IPS-20b (cell line): ENCODE measurements at regions not wholly inside any gene's neighbourhood (a gene's known extent, or its start where the extent isn't known, plus 50 kb on each side); places are given as distances from the start of the nearest gene placed in this dataset.

ENCODE experiments used
- H3K27ac ChIP-seq: one replicate; pipeline ENCODE4 v1.5.1; 2013; ENCODE audit warnings: low read length
- H3K27me3 ChIP-seq: 2 replicates; pipeline ENCODE4 v1.6.1; 2013; ENCODE audit warnings: mild to moderate bottlenecking, low read length, inconsistent platforms; ENCODE audit not compliant: insufficient read depth
- H3K36me3 ChIP-seq: 2 replicates; pipeline ENCODE4 v1.6.1; 2013; ENCODE audit warnings: low read depth, mild to moderate bottlenecking, inconsistent platforms, low read length, moderate library complexity; ENCODE audit not compliant: insufficient read depth
- H3K4me1 ChIP-seq: 2 replicates; pipeline ENCODE4 v1.6.1; 2013; ENCODE audit warnings: mild to moderate bottlenecking, control low read depth, inconsistent platforms, low read length, moderate library complexity; ENCODE audit not compliant: insufficient read depth
- H3K4me3 ChIP-seq: 2 replicates; pipeline ENCODE4 v1.5.1; 2013; ENCODE audit warnings: mild to moderate bottlenecking, low read length, inconsistent platforms
- H3K9ac ChIP-seq: 2 replicates; pipeline ENCODE4 v1.6.1; 2013; ENCODE audit warnings: low read depth, mild to moderate bottlenecking, inconsistent platforms, low read length, moderate library complexity
- H3K9me3 ChIP-seq: 2 replicates; pipeline ENCODE4 v1.6.1; 2013; ENCODE audit warnings: mild to moderate bottlenecking, low read depth, low read length, inconsistent platforms; ENCODE audit not compliant: insufficient read depth

DNA sequence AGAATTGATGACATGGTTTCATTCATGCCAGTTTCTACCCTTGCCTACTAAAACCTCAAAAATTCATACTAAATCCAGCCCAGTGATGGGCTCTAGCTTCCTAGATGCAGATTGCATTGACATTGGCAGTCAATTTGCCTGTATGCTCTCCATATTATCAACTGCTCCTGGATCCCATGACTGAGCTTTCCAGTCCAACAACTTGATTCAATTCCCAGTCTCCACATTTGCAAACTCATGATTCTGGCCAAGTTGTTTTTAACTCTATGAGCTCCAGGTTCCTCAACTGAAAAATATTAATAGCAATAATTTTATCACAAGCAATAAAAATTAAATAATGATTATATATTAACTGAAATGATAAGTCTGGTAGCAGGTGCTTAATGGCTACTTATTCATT lies 51.0 kb upstream of the DSC1 start:
- H3K4me3 ChIP-seq, result no peak overlapping the region
- no peaks in the 10 kb centered on the region for H3K27me3 ChIP-seq
- no peak overlapping the region for H3K9ac ChIP-seq
- H3K4me1 ChIP-seq, result peaks cover 7% of the 10 kb centered on the region; the same call in 1 of the 2 replicates
- H3K36me3 ChIP-seq, result no peaks in the 10 kb centered on the region
- no peaks in the 10 kb centered on the region for H3K9me3 ChIP-seq
- no peak overlapping the region for H3K27ac ChIP-seq

DNA sequence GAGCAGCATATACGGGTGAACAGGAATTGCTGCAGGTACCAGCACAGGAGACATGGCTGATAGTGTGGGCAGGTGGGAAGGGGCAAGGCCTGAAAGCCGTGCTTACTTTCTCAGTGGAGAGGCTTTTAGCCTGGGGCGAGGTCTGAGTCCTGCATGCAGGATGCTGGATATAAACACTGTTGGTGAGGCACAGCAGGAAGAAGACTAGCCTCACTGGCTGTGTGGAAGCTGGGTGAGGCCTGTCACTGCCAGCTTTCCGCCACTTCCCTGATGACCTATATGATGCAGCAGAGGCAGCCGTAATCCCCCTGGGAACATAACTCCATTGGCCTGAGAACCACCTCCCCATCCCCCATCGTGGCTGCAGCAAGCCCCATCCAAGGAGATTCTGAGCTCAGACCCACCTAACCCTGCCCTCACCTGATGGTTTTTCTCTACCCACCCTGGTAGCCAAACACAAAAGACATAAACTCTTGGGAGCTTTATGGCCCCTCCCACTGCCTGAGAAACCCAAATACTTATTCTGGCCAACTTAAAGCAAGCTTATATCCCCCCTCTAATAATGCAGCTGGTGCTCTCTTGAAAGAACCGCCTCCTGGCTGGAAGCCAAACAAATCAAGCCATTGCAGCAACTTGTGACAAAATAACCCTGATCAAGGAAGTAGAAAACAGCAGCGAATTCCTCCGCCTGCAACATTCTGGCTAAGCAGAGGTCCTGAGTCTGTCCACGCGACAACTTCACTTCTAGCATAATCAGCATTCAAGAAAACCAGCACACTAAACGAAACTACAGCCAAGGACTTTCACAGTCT lies 54.6 kb upstream of the DSC1 start:
- Histone ChIP-seq H3K4me1 (no peaks in the 10 kb centered on the region), H3K9me3 (peaks cover 2% of the 10 kb centered on the region; the same call in 1 of the 2 replicates), H3K9ac (no peak overlapping the region), H3K36me3 (no peaks in the 10 kb centered on the region), H3K27me3 (no peaks in the 10 kb centered on the region), H3K4me3 (no peak overlapping the region; the same call in 1 of the 2 replicates), H3K27ac (no peak overlapping the region)

DNA sequence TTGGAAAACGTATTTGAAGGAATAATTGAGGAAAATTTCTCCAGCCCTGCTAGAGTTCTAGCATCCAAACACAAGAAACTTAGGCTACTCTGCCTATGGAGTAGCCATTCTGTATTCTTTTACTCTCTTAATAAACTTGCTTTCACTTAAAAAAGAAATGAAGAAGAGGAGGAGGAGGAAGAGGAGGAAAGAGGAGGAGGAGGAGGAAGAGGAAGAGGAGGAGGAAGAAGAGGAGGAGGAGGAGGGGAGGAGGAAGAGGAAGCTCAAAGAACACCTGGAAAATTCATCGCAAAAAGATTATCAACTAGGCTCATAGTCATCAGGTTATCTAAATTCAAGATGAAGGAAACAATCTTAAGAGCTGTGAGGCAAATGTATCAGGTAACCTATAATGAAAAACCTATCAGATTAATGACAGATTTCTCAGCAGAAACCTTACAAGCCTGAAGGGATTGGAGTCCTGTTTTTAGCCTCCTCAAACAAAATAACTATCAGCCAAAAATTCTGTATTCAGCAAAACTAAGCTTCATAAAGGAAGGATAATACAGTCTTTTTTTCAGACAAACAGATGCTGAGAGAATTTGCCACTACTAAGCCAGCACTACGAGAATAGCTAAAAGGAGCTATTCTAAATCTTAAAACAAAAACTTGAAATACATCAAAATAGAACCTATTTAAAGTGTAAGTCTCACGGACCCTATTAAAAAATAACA lies 56.2 kb upstream of the DSC1 start:
- Histone ChIP-seq H3K27me3 (no peaks in the 10 kb centered on the region), H3K27ac (no peak overlapping the region), H3K36me3 (no peaks in the 10 kb centered on the region), H3K4me1 (no peaks in the 10 kb centered on the region), H3K9me3 (peaks cover 5% of the 10 kb centered on the region; the same call in 1 of the 2 replicates), H3K4me3 (no peak overlapping the region), H3K9ac (no peak overlapping the region)

DNA sequence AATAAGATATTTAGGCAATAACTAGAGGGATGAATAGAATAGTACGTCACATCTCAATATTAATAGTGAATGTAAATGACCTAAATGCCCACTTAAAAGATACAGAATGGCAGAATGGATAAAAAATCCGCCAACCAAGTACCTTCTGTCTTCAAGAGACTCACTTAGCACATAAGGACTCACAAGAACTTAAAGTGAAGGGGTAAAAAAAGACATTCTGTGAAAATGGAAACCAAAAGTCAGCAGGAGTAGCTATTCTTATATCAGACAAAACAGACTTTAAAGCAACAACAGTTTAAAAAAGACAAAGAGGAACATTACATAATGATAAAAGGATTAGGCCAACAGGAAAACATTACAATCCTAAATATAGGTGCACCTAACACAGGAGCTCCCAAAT lies 56.7 kb upstream of the DSC1 start:
- Histone ChIP-seq H3K4me1 (no peaks in the 10 kb centered on the region), H3K9ac (no peak overlapping the region), H3K9me3 (peaks cover 5% of the 10 kb centered on the region; the same call in 1 of the 2 replicates), H3K27me3 (no peaks in the 10 kb centered on the region), H3K4me3 (no peak overlapping the region), H3K36me3 (no peaks in the 10 kb centered on the region), H3K27ac (no peak overlapping the region)

DNA sequence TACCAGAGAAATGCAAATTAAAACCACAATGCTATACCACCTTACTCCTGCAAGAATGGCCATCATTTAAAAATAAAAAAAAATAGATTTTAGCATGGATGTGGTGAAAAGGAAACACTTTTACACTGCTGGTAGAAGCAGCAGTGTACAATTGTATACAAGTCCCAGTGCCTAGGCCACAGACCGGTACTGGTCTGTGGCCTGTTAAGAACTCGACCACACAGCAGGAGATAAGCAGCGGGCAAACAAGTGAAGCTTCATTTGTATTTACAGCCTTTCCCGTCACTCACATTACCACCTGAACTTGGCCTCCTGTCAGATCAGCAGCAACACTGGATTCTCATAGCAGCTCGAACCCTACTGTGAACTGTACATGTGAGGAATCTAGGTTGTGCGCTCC lies 60.7 kb upstream of the DSC1 start:
- Histone ChIP-seq H3K4me3 (no peak overlapping the region), H3K27me3 (no peaks in the 10 kb centered on the region), H3K9ac (no peak overlapping the region), H3K36me3 (no peaks in the 10 kb centered on the region), H3K4me1 (peaks cover 13% of the 10 kb centered on the region; the same call in 1 of the 2 replicates), H3K9me3 (peaks cover 5% of the 10 kb centered on the region; the same call in 1 of the 2 replicates), H3K27ac (no peak overlapping the region)

DNA sequence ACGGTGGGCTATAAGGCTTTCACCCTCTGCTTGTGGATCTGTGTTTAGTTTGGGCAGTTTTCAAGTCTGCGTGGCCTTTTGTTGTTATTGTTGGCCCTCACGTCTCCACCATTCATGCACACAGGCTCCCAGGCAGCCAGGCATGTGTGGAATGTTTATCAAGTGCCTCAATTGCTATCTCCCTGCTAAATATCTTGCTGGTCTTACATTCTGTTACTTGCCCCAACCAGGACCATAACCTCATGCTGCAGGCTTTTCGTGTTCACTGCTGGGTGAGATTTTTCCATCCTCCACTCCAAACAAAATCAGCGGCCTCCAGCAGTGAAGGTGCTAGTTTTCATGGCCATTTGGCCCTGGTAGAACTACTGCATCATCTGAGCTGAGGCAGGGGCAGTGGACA lies 63.0 kb upstream of the DSC1 start:
- peaks cover 5% of the 10 kb centered on the region; the same call in 1 of the 2 replicates for H3K9me3 ChIP-seq
- H3K27me3 ChIP-seq, result no peaks in the 10 kb centered on the region
- H3K4me3 ChIP-seq, result peak overlapping the region; percentile 9; the same call in 1 of the 2 replicates
- peaks cover 13% of the 10 kb centered on the region; the same call in 1 of the 2 replicates for H3K4me1 ChIP-seq
- peak overlapping the region; percentile 19 for H3K27ac ChIP-seq
- H3K9ac ChIP-seq, result peak overlapping the region; percentile 51
- H3K36me3 ChIP-seq, result no peaks in the 10 kb centered on the region

DNA sequence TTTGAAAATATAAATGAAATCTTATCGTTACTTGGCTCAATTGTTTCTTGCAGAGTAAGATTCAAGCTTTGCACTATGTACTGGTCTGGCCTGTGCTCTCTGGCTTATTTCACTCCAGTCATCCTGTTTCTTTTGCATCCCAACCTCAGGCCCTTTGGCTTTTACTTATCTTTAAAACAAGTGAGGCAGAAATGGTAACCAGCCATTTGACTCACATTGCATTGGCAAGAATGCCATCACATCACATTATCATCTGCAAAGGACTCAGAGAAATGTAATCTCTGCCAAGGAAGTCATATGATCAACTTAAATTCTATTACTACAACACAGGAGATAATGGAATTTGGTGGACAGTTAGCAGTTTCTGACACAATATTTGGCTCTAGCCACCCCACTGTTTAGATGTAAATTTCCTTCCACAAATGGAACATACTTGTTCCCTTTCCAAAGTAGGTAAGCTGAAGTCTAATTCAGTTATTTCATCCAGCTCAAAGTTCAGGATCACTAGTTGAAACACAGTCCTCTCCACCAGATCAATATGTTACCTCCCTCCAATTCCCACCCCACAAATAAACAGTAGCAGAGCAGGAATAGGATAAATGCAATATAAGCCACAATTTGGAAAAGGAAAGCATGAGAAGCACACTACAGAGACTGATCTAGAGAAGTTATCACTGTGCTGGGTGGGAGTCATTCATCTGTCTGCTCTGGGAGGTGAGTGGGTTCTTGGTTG lies 65.0 kb upstream of the DSC1 start:
- no peak overlapping the region for H3K27ac ChIP-seq
- no peaks in the 10 kb centered on the region for H3K9me3 ChIP-seq
- H3K36me3 ChIP-seq, result no peaks in the 10 kb centered on the region
- no peak overlapping the region for H3K9ac ChIP-seq
- no peak overlapping the region for H3K4me3 ChIP-seq
- no peaks in the 10 kb centered on the region for H3K27me3 ChIP-seq
- H3K4me1 ChIP-seq, result peaks cover 13% of the 10 kb centered on the region; the same call in 1 of the 2 replicates

DNA sequence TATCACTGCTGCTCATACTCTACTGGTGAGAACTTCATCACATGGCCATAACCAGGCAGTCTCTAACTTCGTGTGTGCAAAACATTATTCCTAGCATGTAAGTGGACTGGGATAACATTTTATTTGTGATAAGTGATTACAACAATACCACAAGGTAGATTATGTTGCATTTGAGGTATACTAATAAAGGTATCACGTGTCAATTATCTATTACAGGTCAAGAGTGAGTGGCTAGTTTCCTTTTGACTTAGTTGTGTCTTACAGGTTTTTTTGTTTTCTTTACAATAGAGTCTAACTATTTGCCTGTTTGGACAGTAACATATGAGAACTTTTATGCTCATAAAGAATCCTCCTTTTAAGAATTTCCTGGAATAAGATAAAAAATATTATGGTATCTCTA lies 67.2 kb upstream of the DSC1 start:
- H3K27ac ChIP-seq, result no peak overlapping the region
- no peak overlapping the region for H3K9ac ChIP-seq
- H3K27me3 ChIP-seq, result no peaks in the 10 kb centered on the region
- H3K4me3 ChIP-seq, result no peak overlapping the region
- no peaks in the 10 kb centered on the region for H3K36me3 ChIP-seq
- no peaks in the 10 kb centered on the region for H3K9me3 ChIP-seq
- H3K4me1 ChIP-seq, result peaks cover 13% of the 10 kb centered on the region; the same call in 1 of the 2 replicates

DNA sequence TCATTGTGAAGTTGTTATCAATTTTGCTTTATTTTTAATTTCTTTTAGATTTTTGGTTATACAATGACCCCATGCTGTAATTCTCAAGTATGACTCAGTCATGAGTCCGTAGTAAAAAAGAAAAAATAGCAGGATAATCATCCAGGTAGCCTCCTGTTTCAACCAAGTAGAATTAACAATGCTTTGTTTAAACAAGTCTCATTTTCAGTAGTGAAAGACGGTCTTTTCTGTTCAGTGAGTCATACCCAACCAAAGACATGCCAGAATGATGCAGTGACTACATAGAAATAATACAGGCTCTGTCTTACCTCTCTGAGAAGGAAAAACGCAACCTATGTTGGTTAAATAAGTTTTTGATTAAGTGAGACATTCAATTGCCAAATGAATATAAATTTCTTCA lies 67.8 kb upstream of the DSC1 start:
- peaks cover 7% of the 10 kb centered on the region; the same call in 1 of the 2 replicates for H3K4me1 ChIP-seq

DNA sequence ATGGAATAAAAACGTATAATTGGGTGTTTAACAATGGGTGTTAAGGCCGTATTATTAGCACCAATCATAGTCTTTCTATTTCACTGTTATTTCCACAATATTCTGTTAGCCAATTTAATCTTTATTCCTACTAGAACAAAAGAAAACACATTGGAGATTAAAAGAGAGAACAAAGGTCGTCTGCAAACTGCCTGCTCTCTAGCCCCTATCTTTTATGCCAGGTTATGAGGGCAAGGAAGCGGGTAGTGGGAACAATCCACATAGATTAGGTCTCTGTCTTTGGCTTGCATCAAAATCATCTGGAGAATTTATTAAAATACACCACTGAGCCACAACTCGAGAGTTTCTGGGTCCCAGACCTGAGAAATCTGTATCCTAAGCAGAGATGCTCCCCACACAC lies 69.4 kb upstream of the DSC1 start:
- Histone ChIP-seq H3K4me3 (no peak overlapping the region), H3K36me3 (no peaks in the 10 kb centered on the region), H3K4me1 (no peaks in the 10 kb centered on the region), H3K9me3 (no peaks in the 10 kb centered on the region), H3K9ac (no peak overlapping the region), H3K27ac (no peak overlapping the region), H3K27me3 (no peaks in the 10 kb centered on the region)

More for the DNA sequence above, 67.8 kb upstream of the DSC1 start:
- no peaks in the 10 kb centered on the region for H3K36me3 ChIP-seq
- no peaks in the 10 kb centered on the region for H3K27me3 ChIP-seq
- no peak overlapping the region for H3K4me3 ChIP-seq
- no peaks in the 10 kb centered on the region for H3K9me3 ChIP-seq
- H3K27ac ChIP-seq, result no peak overlapping the region
- no peak overlapping the region for H3K9ac ChIP-seq

DNA sequence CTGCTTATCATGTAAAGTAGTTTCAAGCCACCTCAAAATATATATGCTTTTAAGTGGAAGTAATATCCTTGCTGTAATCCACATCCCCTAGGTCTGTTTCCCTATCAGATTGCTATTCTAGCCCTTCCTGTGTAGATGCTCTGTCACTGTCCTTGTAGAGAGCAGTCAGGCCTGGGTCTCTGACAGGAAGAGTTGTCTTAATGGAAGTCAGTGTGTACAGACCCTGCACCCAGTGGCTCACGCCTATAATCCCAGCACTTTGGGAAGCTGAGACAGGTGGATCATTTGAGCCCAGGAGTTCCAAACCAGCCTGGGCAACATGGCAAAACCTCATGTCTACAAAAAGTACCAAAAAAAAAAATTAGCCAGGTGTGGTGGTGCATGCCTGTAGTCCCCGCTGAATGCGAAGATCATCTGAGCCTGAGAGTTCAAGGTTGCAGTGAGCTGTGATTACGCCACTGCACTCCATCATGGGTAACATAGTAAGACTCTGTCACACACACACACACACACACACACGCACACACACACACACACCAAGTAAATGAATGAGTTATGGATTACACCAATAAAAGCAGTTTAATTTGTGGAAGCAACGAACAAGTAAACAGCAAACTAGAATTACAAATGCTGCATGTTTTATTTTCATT lies 70.2 kb upstream of the DSC1 start:
- no peaks in the 10 kb centered on the region for H3K4me1 ChIP-seq

More for the DNA sequence above, 70.2 kb upstream of the DSC1 start:
- Histone ChIP-seq H3K9me3 (no peaks in the 10 kb centered on the region), H3K36me3 (no peaks in the 10 kb centered on the region), H3K9ac (no peak overlapping the region), H3K27me3 (no peaks in the 10 kb centered on the region), H3K27ac (no peak overlapping the region), H3K4me3 (no peak overlapping the region)
